ENCODE measurements at regions not wholly inside any gene's neighbourhood (a gene's known extent, or its start where the extent isn't known, plus 50 kb on each side); places are given as distances from the start of the nearest gene placed in this dataset.

DNA sequence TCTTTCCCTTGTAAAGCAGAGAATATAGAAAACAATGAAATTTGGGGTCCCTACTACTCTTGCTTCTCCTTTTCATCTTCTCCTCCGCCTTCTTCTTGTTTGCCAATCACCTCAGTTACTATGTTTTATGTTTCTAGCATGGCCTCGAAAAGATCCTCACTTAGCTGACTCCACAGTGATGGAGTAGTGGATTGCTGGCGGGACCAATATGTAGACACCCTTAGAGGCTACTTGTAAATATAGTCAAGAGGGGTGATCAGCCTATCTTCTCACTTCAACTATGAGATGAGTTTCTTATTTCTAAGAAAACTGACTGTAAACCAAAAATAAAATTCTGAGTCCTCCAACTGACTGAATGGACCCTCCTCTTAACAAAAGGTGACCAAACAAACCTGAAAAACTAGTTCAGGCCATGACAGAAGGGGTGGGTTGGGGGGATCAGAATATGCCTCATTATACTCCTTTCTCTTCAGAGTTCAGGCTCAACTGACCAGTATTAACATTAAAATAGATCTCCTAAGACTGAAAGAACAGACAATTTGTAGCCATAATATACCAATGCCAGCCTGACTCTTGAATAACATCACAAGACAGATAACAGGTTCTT is 829.0 kb downstream of the TLE4 start:
- Histone ChIP-seq H3K4me2 (ENCODE audit: low read depth, low read length, poor library complexity, severe bottlenecking) (no peak overlapping the region), H3K4me3 (ENCODE audit: insufficient read depth, low read length, poor library complexity, severe bottlenecking) (no peak overlapping the region)

DNA sequence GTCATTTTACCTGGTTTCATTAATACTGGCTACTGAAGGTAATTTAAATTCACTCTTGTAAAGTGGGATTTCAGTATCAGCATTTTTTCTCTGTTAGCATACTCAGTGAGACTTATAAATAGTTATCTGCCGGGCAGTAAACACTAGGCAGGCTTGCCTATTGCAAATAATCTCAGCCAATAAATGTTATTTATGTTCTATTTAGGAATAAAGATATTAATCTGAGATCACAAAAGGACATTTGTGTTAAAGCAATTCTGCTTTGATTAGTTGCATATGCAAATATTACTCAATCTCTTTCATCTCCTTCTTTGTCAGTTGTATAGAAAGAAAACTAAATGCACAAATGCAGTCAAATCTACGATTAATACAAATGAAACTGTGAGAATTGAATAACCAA is 827.8 kb downstream of the TLE4 start:
- no peaks in the 10 kb centered on the region for H3K9me3 ChIP-seq (ENCODE audit: insufficient read depth, low read length)
- no peaks in the 10 kb centered on the region for H4K20me1 ChIP-seq (ENCODE audit: low read depth, low read length)
- no peak overlapping the region for H3K4me3 ChIP-seq (ENCODE audit: insufficient read depth, low read length, poor library complexity, severe bottlenecking)
- H3K9me2 ChIP-seq (replicated peaks; ENCODE audit: insufficient read depth, low read length) = no peaks in the 10 kb centered on the region
- no peak overlapping the region for H3K9ac ChIP-seq (ENCODE audit: low read length)
- H2AFZ ChIP-seq (ENCODE audit: low read depth, low read length, severe bottlenecking) = no peak overlapping the region
- H3F3A ChIP-seq (ENCODE audit: insufficient read depth) = no peaks in the 10 kb centered on the region
- no peak overlapping the region for H3K4me2 ChIP-seq (ENCODE audit: low read depth, low read length, poor library complexity, severe bottlenecking)
- no peaks in the 10 kb centered on the region for H3K36me3 ChIP-seq (ENCODE audit: low read length)
- no peaks in the 10 kb centered on the region for H3K79me2 ChIP-seq (ENCODE audit: insufficient read depth, low read length)
- H3K27me3 ChIP-seq (ENCODE audit: low read length) = no peaks in the 10 kb centered on the region
- TF ChIP-seq EZH2phosphoT487 (conservative IDR thresholded peaks at IDR 0.05; ENCODE audit: low read length) = no peak
- TF ChIP-seq, protein P1, sequence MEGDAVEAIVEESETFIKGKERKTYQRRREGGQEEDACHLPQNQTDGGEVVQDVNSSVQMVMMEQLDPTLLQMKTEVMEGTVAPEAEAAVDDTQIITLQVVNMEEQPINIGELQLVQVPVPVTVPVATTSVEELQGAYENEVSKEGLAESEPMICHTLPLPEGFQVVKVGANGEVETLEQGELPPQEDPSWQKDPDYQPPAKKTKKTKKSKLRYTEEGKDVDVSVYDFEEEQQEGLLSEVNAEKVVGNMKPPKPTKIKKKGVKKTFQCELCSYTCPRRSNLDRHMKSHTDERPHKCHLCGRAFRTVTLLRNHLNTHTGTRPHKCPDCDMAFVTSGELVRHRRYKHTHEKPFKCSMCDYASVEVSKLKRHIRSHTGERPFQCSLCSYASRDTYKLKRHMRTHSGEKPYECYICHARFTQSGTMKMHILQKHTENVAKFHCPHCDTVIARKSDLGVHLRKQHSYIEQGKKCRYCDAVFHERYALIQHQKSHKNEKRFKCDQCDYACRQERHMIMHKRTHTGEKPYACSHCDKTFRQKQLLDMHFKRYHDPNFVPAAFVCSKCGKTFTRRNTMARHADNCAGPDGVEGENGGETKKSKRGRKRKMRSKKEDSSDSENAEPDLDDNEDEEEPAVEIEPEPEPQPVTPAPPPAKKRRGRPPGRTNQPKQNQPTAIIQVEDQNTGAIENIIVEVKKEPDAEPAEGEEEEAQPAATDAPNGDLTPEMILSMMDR (IDR thresholded peaks at IDR 0.05; ENCODE audit: insufficient read depth, low read length, poor library complexity, severe bottlenecking) = no peak
- no peak overlapping the region for H3K27ac ChIP-seq (ENCODE audit: low read depth, low read length)

More for the DNA sequence above, 829.0 kb downstream of the TLE4 start:
- H3K27me3 ChIP-seq (ENCODE audit: low read length) = no peaks in the 10 kb centered on the region
- H3F3A ChIP-seq (ENCODE audit: insufficient read depth) = no peaks in the 10 kb centered on the region
- H3K9me3 ChIP-seq (ENCODE audit: insufficient read depth, low read length) = no peaks in the 10 kb centered on the region
- TF ChIP-seq, protein P1 (IDR thresholded peaks at IDR 0.05; ENCODE audit: insufficient read depth, low read length, poor library complexity, severe bottlenecking) = no peak
- no peaks in the 10 kb centered on the region for H3K9me2 ChIP-seq (replicated peaks; ENCODE audit: insufficient read depth, low read length)
- no peaks in the 10 kb centered on the region for H3K79me2 ChIP-seq (ENCODE audit: insufficient read depth, low read length)
- H3K36me3 ChIP-seq (ENCODE audit: low read length) = no peaks in the 10 kb centered on the region
- H4K20me1 ChIP-seq (ENCODE audit: low read depth, low read length) = no peaks in the 10 kb centered on the region
- no peak overlapping the region for H2AFZ ChIP-seq (ENCODE audit: low read depth, low read length, severe bottlenecking)
- no peak overlapping the region for H3K9ac ChIP-seq (ENCODE audit: low read length)
- no peak overlapping the region for H3K27ac ChIP-seq (ENCODE audit: low read depth, low read length)

DNA sequence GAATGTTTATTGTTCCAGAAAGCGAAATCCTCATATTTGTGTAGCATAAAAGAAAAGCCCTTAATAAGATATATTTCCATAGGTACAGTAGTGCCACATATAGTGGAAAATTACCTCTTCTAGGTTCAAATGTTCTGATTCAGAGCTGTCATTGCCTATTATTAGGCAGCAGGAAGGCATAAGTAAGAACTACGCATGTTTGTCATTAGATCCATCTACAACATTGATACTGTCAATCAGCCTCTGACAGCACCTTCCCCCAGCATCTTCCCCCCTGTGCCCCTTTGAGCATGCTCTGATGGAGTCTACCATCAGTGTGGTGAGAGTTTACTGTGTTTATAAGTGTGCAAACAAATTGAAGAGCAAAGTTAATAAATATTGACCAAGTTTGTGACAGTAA is 816.1 kb downstream of the TLE4 start:
- Histone ChIP-seq H3K36me3 (ENCODE audit: low read length) (no peaks in the 10 kb centered on the region), H2AFZ (ENCODE audit: low read depth, low read length, severe bottlenecking) (no peak overlapping the region), H3F3A (ENCODE audit: insufficient read depth) (no peaks in the 10 kb centered on the region), H3K4me3 (ENCODE audit: insufficient read depth, low read length, poor library complexity, severe bottlenecking) (no peak overlapping the region), H3K9ac (ENCODE audit: low read length) (no peak overlapping the region), H3K9me3 (ENCODE audit: insufficient read depth, low read length) (no peaks in the 10 kb centered on the region), H3K27ac (ENCODE audit: low read depth, low read length) (no peak overlapping the region), H4K20me1 (ENCODE audit: low read depth, low read length) (no peaks in the 10 kb centered on the region), H3K79me2 (ENCODE audit: insufficient read depth, low read length) (no peaks in the 10 kb centered on the region), H3K9me2 (replicated peaks; ENCODE audit: insufficient read depth, low read length) (no peaks in the 10 kb centered on the region), H3K4me2 (ENCODE audit: low read depth, low read length, poor library complexity, severe bottlenecking) (no peak overlapping the region), H3K27me3 (ENCODE audit: low read length) (no peaks in the 10 kb centered on the region)
- TF ChIP-seq EZH2phosphoT487 (conservative IDR thresholded peaks at IDR 0.05; ENCODE audit: low read length) = no peak
- TF ChIP-seq, protein P1 (IDR thresholded peaks at IDR 0.05; ENCODE audit: insufficient read depth, low read length, poor library complexity, severe bottlenecking) = no peak
